ENCODE measurements at regions not wholly inside any gene's neighbourhood (a gene's known extent, or its start where the extent isn't known, plus 50 kb on each side); places are given as distances from the start of the nearest gene placed in this dataset.

DNA sequence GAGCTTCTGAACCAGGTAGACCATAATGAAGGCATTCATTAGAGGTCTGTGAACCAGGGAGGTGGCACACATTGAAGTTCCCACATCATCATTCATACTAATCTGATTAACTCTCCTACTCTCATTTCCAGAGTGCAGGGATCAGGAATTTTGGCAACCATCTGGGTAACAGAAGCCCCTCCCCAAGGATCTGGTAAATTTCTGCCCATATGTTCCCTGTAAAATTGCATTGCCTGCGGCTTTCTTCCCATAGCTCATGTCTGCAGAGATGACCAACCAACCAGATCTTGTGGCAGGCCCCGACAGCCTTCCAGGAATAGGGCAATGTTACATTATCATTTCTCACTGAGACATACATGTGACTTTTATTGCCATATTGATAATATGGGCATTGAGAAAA lies 111.4 kb upstream of the CHL1 start:
- Mint-ChIP-seq H3K9me3 (peaks cover 0 to 11% (median 3%) of the 10 kb centered on the region in 7 donors), H3K4me3 (no peak overlapping the region), H3K27ac (no peak overlapping the region), H3K36me3 (no peaks in the 10 kb centered on the region), H3K27me3 (ENCODE audit: low read depth in 3 of 3) (no peaks in the 10 kb centered on the region), H3K4me1 (no peaks in the 10 kb centered on the region)
- Histone ChIP-seq H3K4me2 (replicated peaks; ENCODE audit: extremely low read depth, low read length, poor library complexity, severe bottlenecking) (no peak overlapping the region), H3K9ac (ENCODE audit: insufficient read depth, low read length, poor library complexity, severe bottlenecking) (no peak overlapping the region), H3K4me1 (ENCODE audit: control insufficient read depth in 1 of 2, insufficient read depth in 2 of 2, low read length in 2 of 2) (no peaks in the 10 kb centered on the region), H3K4me3 (replicated peaks in 1 of 3; ENCODE audit: low read depth in 2 of 3, low read length in 3 of 3) (no peak overlapping the region), H3K36me3 (replicated peaks in 1 of 2; ENCODE audit: control insufficient read depth in 1 of 2, insufficient read depth in 2 of 2, low read length in 2 of 2) (no peaks in the 10 kb centered on the region), H3K27me3 (ENCODE audit: control insufficient read depth in 2 of 2, insufficient read depth in 2 of 2, low read length in 2 of 2) (no peaks in the 10 kb centered on the region), H2AFZ (ENCODE audit: insufficient read depth, low read depth, low read length, poor library complexity, severe bottlenecking) (no peak overlapping the region), H3K79me2 (ENCODE audit: insufficient read depth, low read length) (no peaks in the 10 kb centered on the region), H3K9me3 (replicated peaks in 1 of 2; ENCODE audit: control insufficient read depth in 1 of 2, insufficient read depth in 1 of 2, low read length in 2 of 2) (no peaks in the 10 kb centered on the region), H4K20me1 (ENCODE audit: insufficient read depth, low read length) (no peaks in the 10 kb centered on the region), H3K27ac (ENCODE audit: low read depth in 1 of 2, low read length in 2 of 2) (no peak overlapping the region)
- intact Hi-C loops (cut with micrococcal nuclease) = no loop called here
- no peak for DNase-seq
- WGBS (ENCODE audit: insufficient coverage) = 83% methylated on average over 1 of the region's 2 CpGs
- TF ChIP-seq, protein P1, sequence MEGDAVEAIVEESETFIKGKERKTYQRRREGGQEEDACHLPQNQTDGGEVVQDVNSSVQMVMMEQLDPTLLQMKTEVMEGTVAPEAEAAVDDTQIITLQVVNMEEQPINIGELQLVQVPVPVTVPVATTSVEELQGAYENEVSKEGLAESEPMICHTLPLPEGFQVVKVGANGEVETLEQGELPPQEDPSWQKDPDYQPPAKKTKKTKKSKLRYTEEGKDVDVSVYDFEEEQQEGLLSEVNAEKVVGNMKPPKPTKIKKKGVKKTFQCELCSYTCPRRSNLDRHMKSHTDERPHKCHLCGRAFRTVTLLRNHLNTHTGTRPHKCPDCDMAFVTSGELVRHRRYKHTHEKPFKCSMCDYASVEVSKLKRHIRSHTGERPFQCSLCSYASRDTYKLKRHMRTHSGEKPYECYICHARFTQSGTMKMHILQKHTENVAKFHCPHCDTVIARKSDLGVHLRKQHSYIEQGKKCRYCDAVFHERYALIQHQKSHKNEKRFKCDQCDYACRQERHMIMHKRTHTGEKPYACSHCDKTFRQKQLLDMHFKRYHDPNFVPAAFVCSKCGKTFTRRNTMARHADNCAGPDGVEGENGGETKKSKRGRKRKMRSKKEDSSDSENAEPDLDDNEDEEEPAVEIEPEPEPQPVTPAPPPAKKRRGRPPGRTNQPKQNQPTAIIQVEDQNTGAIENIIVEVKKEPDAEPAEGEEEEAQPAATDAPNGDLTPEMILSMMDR (IDR thresholded peaks at IDR 0.05) = no peak

DNA sequence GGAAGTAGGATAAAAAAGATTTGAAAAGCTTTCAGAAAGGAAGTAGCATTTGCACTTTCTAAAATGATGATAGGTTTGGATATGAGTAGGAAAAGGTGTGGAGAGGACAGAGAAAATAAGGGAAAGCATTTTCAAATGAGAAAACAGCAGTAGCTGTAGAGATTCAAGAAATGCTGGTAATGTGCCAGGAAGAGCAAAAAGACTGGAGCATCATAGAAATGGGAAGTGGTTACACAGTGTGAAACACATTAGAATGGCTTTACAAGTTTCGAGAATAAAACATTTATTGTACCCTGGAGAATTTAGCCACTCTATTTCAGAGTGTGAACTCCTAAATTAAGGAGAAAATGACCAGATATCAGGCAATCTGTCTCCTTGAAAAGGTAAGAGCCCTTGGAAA lies 108.3 kb upstream of the CHL1 start:
- TF ChIP-seq, protein P1 (IDR thresholded peaks at IDR 0.05) = no peak
- no peaks in the 10 kb centered on the region for H3K4me1 Mint-ChIP-seq

More for the DNA sequence above, 108.3 kb upstream of the CHL1 start:
- Histone ChIP-seq H3K4me3 (replicated peaks in 1 of 3; ENCODE audit: low read depth in 2 of 3, low read length in 3 of 3) (no peak overlapping the region), H3K27ac (ENCODE audit: low read depth in 1 of 2, low read length in 2 of 2) (no peak overlapping the region), H3K9ac (ENCODE audit: insufficient read depth, low read length, poor library complexity, severe bottlenecking) (no peak overlapping the region), H4K20me1 (ENCODE audit: insufficient read depth, low read length) (no peaks in the 10 kb centered on the region), H3K36me3 (replicated peaks in 1 of 2; ENCODE audit: control insufficient read depth in 1 of 2, insufficient read depth in 2 of 2, low read length in 2 of 2) (no peaks in the 10 kb centered on the region), H3K27me3 (ENCODE audit: control insufficient read depth in 2 of 2, insufficient read depth in 2 of 2, low read length in 2 of 2) (no peaks in the 10 kb centered on the region), H3K4me1 (ENCODE audit: control insufficient read depth in 1 of 2, insufficient read depth in 2 of 2, low read length in 2 of 2) (no peaks in the 10 kb centered on the region), H3K9me3 (replicated peaks in 1 of 2; ENCODE audit: control insufficient read depth in 1 of 2, insufficient read depth in 1 of 2, low read length in 2 of 2) (no peaks in the 10 kb centered on the region), H3K4me2 (replicated peaks; ENCODE audit: extremely low read depth, low read length, poor library complexity, severe bottlenecking) (no peak overlapping the region), H3K79me2 (ENCODE audit: insufficient read depth, low read length) (no peaks in the 10 kb centered on the region), H2AFZ (ENCODE audit: insufficient read depth, low read depth, low read length, poor library complexity, severe bottlenecking) (no peak overlapping the region)
- peaks cover 0 to 6% (median 1%) of the 10 kb centered on the region in 7 donors for H3K9me3 Mint-ChIP-seq
- no CpG with 5 or more reads among the region's 1 CpG for WGBS (ENCODE audit: insufficient coverage)
- intact Hi-C loops (cut with micrococcal nuclease) = no loop called here
- H3K27ac Mint-ChIP-seq = no peak overlapping the region
- no peak overlapping the region for H3K4me3 Mint-ChIP-seq
- no peaks in the 10 kb centered on the region for H3K36me3 Mint-ChIP-seq
- no peak for DNase-seq
- no peaks in the 10 kb centered on the region for H3K27me3 Mint-ChIP-seq (ENCODE audit: low read depth in 3 of 3)
